Activated T-cell treated with anti-CD3 and anti-CD28 coated beads, Interleukin-2, amount 50 U/mL, for 4 hours (primary cell): ENCODE measurements at regions not wholly inside any gene's neighbourhood (a gene's known extent, or its start where the extent isn't known, plus 50 kb on each side); places are given as distances from the start of the nearest gene placed in this dataset.
"Not testable (repeated sequence)": the region's sequence is repeated elsewhere in the genome, so short reads cannot be mapped to it uniquely, and the experiment has no call there.

ENCODE experiments used
- ATAC-seq, 2 donors: fragments of 200-7000 bp; cut with Tn5 transposase; one replicate each; pipeline ENCODE4 v1.10.0; 2021
- DNase-seq: peaks from one replicate; pipeline ENCODE4 v3.0.0-alpha.2; 2020
- H3K27me3 Mint-ChIP-seq: one replicate; pipeline ENCODE4 v1.8.0; 2021; ENCODE audit warnings: low read depth, mixed read lengths
- H3K36me3 Mint-ChIP-seq: one replicate; pipeline ENCODE4 v1.8.0; 2022; ENCODE audit warnings: mixed read lengths; ENCODE audit not compliant: insufficient read depth
- H3K4me1 Mint-ChIP-seq: one replicate; pipeline ENCODE4 v1.8.0; 2021; ENCODE audit warnings: low read depth, mixed read lengths
- H3K4me3 Mint-ChIP-seq: one replicate; pipeline ENCODE4 v1.8.0; 2021; ENCODE audit warnings: mild to moderate bottlenecking, moderate library complexity, mixed read lengths
- H3K9me3 Mint-ChIP-seq: one replicate; pipeline ENCODE4 v1.8.0; 2021; ENCODE audit warnings: mixed read lengths

- ATAC-seq (no peak), DNase-seq (no peak)
- H3K36me3 Mint-ChIP-seq, result peaks cover 6% of the 10 kb centered on the region
- no peaks in the 10 kb centered on the region for H3K4me1 Mint-ChIP-seq
- H3K9me3 Mint-ChIP-seq, result peaks cover 25% of the 10 kb centered on the region
- H3K4me3 Mint-ChIP-seq, result no peak overlapping the region
- peaks cover 7% of the 10 kb centered on the region for H3K27me3 Mint-ChIP-seq
Observed at GRCh38 chr14:65999865-66000264, 486.3 kb upstream of the CCDC196 start.

- H3K36me3 Mint-ChIP-seq, result peaks cover 6% of the 10 kb centered on the region
- H3K9me3 Mint-ChIP-seq, result peaks cover 25% of the 10 kb centered on the region
- H3K27me3 Mint-ChIP-seq, result peaks cover 7% of the 10 kb centered on the region
- no peak for ATAC-seq
- H3K4me3 Mint-ChIP-seq, result no peak overlapping the region
- DNase-seq, result no peak
- no peaks in the 10 kb centered on the region for H3K4me1 Mint-ChIP-seq
Observed at GRCh38 chr14:66000766-66001165, 485.4 kb upstream of the CCDC196 start.

- Mint-ChIP-seq H3K4me1 (no peaks in the 10 kb centered on the region), H3K27me3 (peaks cover 7% of the 10 kb centered on the region), H3K4me3 (no peak overlapping the region), H3K9me3 (peaks cover 25% of the 10 kb centered on the region), H3K36me3 (peaks cover 6% of the 10 kb centered on the region)
- ATAC-seq (no peak), DNase-seq (no peak)
Observed at GRCh38 chr14:66001356-66001755, 484.8 kb upstream of the CCDC196 start.

GRCh38 chr14:66003082-66003730, 483.0 kb upstream of the CCDC196 start:
- DNase-seq, result no peak
- Mint-ChIP-seq H3K4me1 (no peaks in the 10 kb centered on the region), H3K4me3 (no peak overlapping the region), H3K9me3 (peaks cover 22% of the 10 kb centered on the region), H3K36me3 (peaks cover 6% of the 10 kb centered on the region), H3K27me3 (peaks cover 10% of the 10 kb centered on the region)
- no peak for ATAC-seq

GRCh38 chr14:66005900-66006434, 480.2 kb upstream of the CCDC196 start:
- ATAC-seq (no peak), DNase-seq (no peak)
- Mint-ChIP-seq H3K9me3 (peaks cover 10% of the 10 kb centered on the region), H3K4me1 (no peaks in the 10 kb centered on the region), H3K36me3 (peaks cover 2% of the 10 kb centered on the region), H3K27me3 (peaks cover 10% of the 10 kb centered on the region), H3K4me3 (no peak overlapping the region)

- no peak overlapping the region for H3K4me3 Mint-ChIP-seq
- ATAC-seq (no peak), DNase-seq (no peak)
- H3K9me3 Mint-ChIP-seq, result peaks cover 4% of the 10 kb centered on the region
- H3K4me1 Mint-ChIP-seq, result peaks cover 2% of the 10 kb centered on the region
- H3K36me3 Mint-ChIP-seq, result no peaks in the 10 kb centered on the region
- H3K27me3 Mint-ChIP-seq, result peaks cover 6% of the 10 kb centered on the region
Observed at GRCh38 chr14:66008631-66009030, 477.5 kb upstream of the CCDC196 start.

GRCh38 chr14:66009089-66009488, 477.1 kb upstream of the CCDC196 start:
- peaks cover 4% of the 10 kb centered on the region for H3K9me3 Mint-ChIP-seq
- H3K4me3 Mint-ChIP-seq, result no peak overlapping the region
- DNase-seq (no peak), ATAC-seq (no peak)
- peaks cover 2% of the 10 kb centered on the region for H3K4me1 Mint-ChIP-seq
- peaks cover 5% of the 10 kb centered on the region for H3K27me3 Mint-ChIP-seq
- no peaks in the 10 kb centered on the region for H3K36me3 Mint-ChIP-seq

- DNase-seq, result no peak
- Mint-ChIP-seq H3K9me3 (no peaks in the 10 kb centered on the region), H3K4me3 (no peak overlapping the region), H3K4me1 (peaks cover 2% of the 10 kb centered on the region), H3K36me3 (no peaks in the 10 kb centered on the region), H3K27me3 (peaks cover 3% of the 10 kb centered on the region)
- ATAC-seq, result no peak
Observed at GRCh38 chr14:66010695-66011094, 475.5 kb upstream of the CCDC196 start.

GRCh38 chr14:66011855-66012254, 474.3 kb upstream of the CCDC196 start:
- DNase-seq (no peak), ATAC-seq (peak in 1 of 2 donors; percentile 51)
- no peak overlapping the region for H3K4me3 Mint-ChIP-seq
- peaks cover 3% of the 10 kb centered on the region for H3K27me3 Mint-ChIP-seq
- no peaks in the 10 kb centered on the region for H3K9me3 Mint-ChIP-seq
- no peaks in the 10 kb centered on the region for H3K36me3 Mint-ChIP-seq
- peaks cover 2% of the 10 kb centered on the region for H3K4me1 Mint-ChIP-seq

GRCh38 chr14:66013607-66014006, 472.6 kb upstream of the CCDC196 start:
- H3K9me3 Mint-ChIP-seq, H3K4me3 Mint-ChIP-seq, DNase-seq, H3K27me3 Mint-ChIP-seq, H3K36me3 Mint-ChIP-seq, H3K4me1 Mint-ChIP-seq, ATAC-seq: not testable (repeated sequence)

GRCh38 chr14:66015071-66015780, 470.9 kb upstream of the CCDC196 start:
- Mint-ChIP-seq H3K36me3 (no peaks in the 10 kb centered on the region), H3K4me3 (no peak overlapping the region), H3K9me3 (no peaks in the 10 kb centered on the region)

GRCh38 chr14:66017927-66018326, 468.2 kb upstream of the CCDC196 start:
- DNase-seq, result no peak
- no peaks in the 10 kb centered on the region for H3K36me3 Mint-ChIP-seq
- no peaks in the 10 kb centered on the region for H3K4me1 Mint-ChIP-seq
- H3K27me3 Mint-ChIP-seq, result no peaks in the 10 kb centered on the region
- no peak overlapping the region for H3K4me3 Mint-ChIP-seq
- no peaks in the 10 kb centered on the region for H3K9me3 Mint-ChIP-seq
- no peak for ATAC-seq

More at GRCh38 chr14:66015071-66015780, 470.9 kb upstream of the CCDC196 start:
- peaks cover 2% of the 10 kb centered on the region for H3K4me1 Mint-ChIP-seq
- ATAC-seq (no peak), DNase-seq (no peak)
- no peaks in the 10 kb centered on the region for H3K27me3 Mint-ChIP-seq

GRCh38 chr14:66022526-66022925, 463.6 kb upstream of the CCDC196 start:
- H3K4me3 Mint-ChIP-seq, result no peak overlapping the region
- ATAC-seq, result no peak

GRCh38 chr14:66025779-66026178, 460.4 kb upstream of the CCDC196 start:
- no peaks in the 10 kb centered on the region for H3K4me1 Mint-ChIP-seq
- H3K27me3 Mint-ChIP-seq, result no peaks in the 10 kb centered on the region
- H3K4me3 Mint-ChIP-seq, result no peak overlapping the region
- H3K9me3 Mint-ChIP-seq, result peaks cover 10% of the 10 kb centered on the region
- ATAC-seq (no peak), DNase-seq (no peak)
- no peaks in the 10 kb centered on the region for H3K36me3 Mint-ChIP-seq

More at GRCh38 chr14:66022526-66022925, 463.6 kb upstream of the CCDC196 start:
- no peak for DNase-seq
- Mint-ChIP-seq H3K36me3 (no peaks in the 10 kb centered on the region), H3K9me3 (no peaks in the 10 kb centered on the region), H3K4me1 (no peaks in the 10 kb centered on the region), H3K27me3 (no peaks in the 10 kb centered on the region)

GRCh38 chr14:66031981-66032380, 454.2 kb upstream of the CCDC196 start:
- not testable (repeated sequence) for DNase-seq, H3K27me3 Mint-ChIP-seq, H3K36me3 Mint-ChIP-seq, ATAC-seq, H3K4me3 Mint-ChIP-seq, H3K4me1 Mint-ChIP-seq
- peaks cover 21% of the 10 kb centered on the region for H3K9me3 Mint-ChIP-seq
